Trophoblast cell (in vitro differentiated cells and primary cell): ENCODE measurements at regions not wholly inside any gene's neighbourhood (a gene's known extent, or its start where the extent isn't known, plus 50 kb on each side); places are given as distances from the start of the nearest gene placed in this dataset.

ENCODE experiments used
- DNase-seq, 2 donors: peaks; one replicate each; pipeline ENCODE4 v3.0.0-alpha.2; 2016
- H2AFZ ChIP-seq: 2 replicates; pipeline ENCODE4 v1.6.1; 2013; ENCODE audit warnings: low read length, moderate library complexity, mild to moderate bottlenecking; ENCODE audit not compliant: insufficient read depth, poor library complexity
- H2AK5ac ChIP-seq: 2 replicates; pipeline ENCODE4 v1.6.1; 2013; ENCODE audit warnings: mild to moderate bottlenecking, low read length
- H2BK120ac ChIP-seq: 2 replicates; pipeline ENCODE4 v1.6.1; 2013; ENCODE audit warnings: low read length, mild to moderate bottlenecking, moderate library complexity; ENCODE audit not compliant: insufficient read depth, poor library complexity
- H2BK12ac ChIP-seq: 2 replicates; pipeline ENCODE4 v1.6.1; 2013; ENCODE audit warnings: mild to moderate bottlenecking, low read length, moderate library complexity
- H2BK5ac ChIP-seq: 2 replicates; pipeline ENCODE4 v1.6.1; 2013; ENCODE audit warnings: low read length, low read depth, moderate library complexity, mild to moderate bottlenecking; ENCODE audit not compliant: poor library complexity
- H3K14ac ChIP-seq: 2 replicates; pipeline ENCODE4 v1.6.1; 2013; ENCODE audit warnings: mild to moderate bottlenecking, low read length
- H3K18ac ChIP-seq: 2 replicates; pipeline ENCODE4 v1.6.1; 2013; ENCODE audit warnings: mild to moderate bottlenecking, low read length
- H3K23ac ChIP-seq: 2 replicates; pipeline ENCODE4 v1.6.1; 2013; ENCODE audit warnings: low read length
- H3K27ac ChIP-seq: 2 replicates; pipeline ENCODE4 v1.5.1; 2013; ENCODE audit warnings: low read depth, mild to moderate bottlenecking, inconsistent platforms, low read length, moderate library complexity
- H3K27me3 ChIP-seq: 2 replicates; pipeline ENCODE4 v1.6.1; 2013; ENCODE audit warnings: inconsistent platforms, mild to moderate bottlenecking, low read length, moderate library complexity; ENCODE audit not compliant: insufficient read depth
- H3K36me3 ChIP-seq, 2 experiments: 1 replicate in 1 of 2; 2 replicates in 1 of 2; pipeline ENCODE4 v1.6.1; 2013; ENCODE audit warnings: low read length in 2 of 2, mild to moderate bottlenecking in 2 of 2, moderate library complexity in 1 of 2; ENCODE audit not compliant: insufficient read depth in 2 of 2, control insufficient read depth in 1 of 2
- H3K4ac ChIP-seq: 2 replicates; pipeline ENCODE4 v1.6.1; 2013; ENCODE audit warnings: low read depth, mild to moderate bottlenecking, low read length, moderate library complexity
- H3K4me1 ChIP-seq, 2 experiments: 1 replicate in 1 of 2; 2 replicates in 1 of 2; pipeline ENCODE4 v1.6.1; 2013; ENCODE audit warnings: low read length in 2 of 2, mild to moderate bottlenecking in 2 of 2, moderate library complexity in 1 of 2; ENCODE audit not compliant: insufficient read depth in 2 of 2, control insufficient read depth in 1 of 2
- H3K4me2 ChIP-seq: 2 replicates; pipeline ENCODE4 v1.6.1; 2013; ENCODE audit warnings: inconsistent platforms, mild to moderate bottlenecking, low read length, moderate library complexity
- H3K4me3 ChIP-seq: 2 replicates; pipeline ENCODE4 v1.5.1; 2013; ENCODE audit warnings: mild to moderate bottlenecking, low read depth, low read length, inconsistent platforms
- H3K79me1 ChIP-seq: one replicate; pipeline ENCODE4 v1.6.1; 2013; ENCODE audit warnings: low read length
- H3K79me2 ChIP-seq: 2 replicates; pipeline ENCODE4 v1.6.1; 2013; ENCODE audit warnings: low read length, mild to moderate bottlenecking; ENCODE audit not compliant: control insufficient read depth, insufficient read depth, poor library complexity
- H3K9ac ChIP-seq: 2 replicates; pipeline ENCODE4 v1.6.1; 2013; ENCODE audit warnings: mild to moderate bottlenecking, low read length
- H3K9me3 ChIP-seq: 2 replicates; pipeline ENCODE4 v1.6.1; 2013; ENCODE audit warnings: low read depth, mild to moderate bottlenecking, control low read depth, inconsistent platforms, low read length; ENCODE audit not compliant: insufficient read depth
- H4K12ac ChIP-seq: 2 replicates; pipeline ENCODE4 v1.6.1; 2013; ENCODE audit warnings: low read depth, mild to moderate bottlenecking, low read length, moderate library complexity
- H4K8ac ChIP-seq: 2 replicates; pipeline ENCODE4 v1.6.1; 2013; ENCODE audit warnings: low read depth, mild to moderate bottlenecking, low read length, moderate library complexity
- H4K91ac ChIP-seq: one replicate; pipeline ENCODE4 v1.6.1; 2013; ENCODE audit warnings: low read depth, mild to moderate bottlenecking, low read length, moderate library complexity
- WGBS: extraction: QIAGEN DNeasy Blood & Tissue Kit; methylation state at CpG from one replicate; pipeline ENCODE4 v1.1.7; 2013; ENCODE audit warnings: missing lambda C conversion rate; ENCODE audit not compliant: insufficient read length, insufficient coverage; ENCODE audit errors: extremely low coverage; 5-methylcytosine and 5-hydroxymethylcytosine counted together

DNA sequence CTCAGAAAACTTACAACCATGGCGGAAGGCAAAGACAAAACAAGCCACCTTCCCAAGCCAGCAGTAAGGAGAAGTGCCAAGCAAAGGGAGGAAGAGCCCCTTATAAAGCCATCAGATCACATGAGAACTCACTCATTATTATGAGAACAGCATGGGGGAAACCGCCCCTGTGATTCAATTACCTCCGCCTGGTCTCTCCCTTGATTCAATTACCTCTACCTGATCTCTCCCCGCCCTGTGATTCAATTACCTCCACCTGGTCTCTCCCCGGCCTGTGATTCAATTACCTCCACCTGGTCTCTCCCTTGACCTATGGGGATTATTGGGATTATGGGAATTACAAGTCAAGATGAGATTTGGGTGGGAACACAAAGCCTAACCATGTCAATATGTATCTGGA, 467.3 kb upstream of the FTMT start:
- H2AK5ac ChIP-seq = no peak overlapping the region
- no peak overlapping the region for H2BK120ac ChIP-seq

GRCh38 chr5:121386334-121386733, 465.3 kb upstream of the FTMT start:
- H3K9ac ChIP-seq = no peak overlapping the region
- no peaks in the 10 kb centered on the region for H3K36me3 ChIP-seq
- H2BK120ac ChIP-seq = no peak overlapping the region
- H3K4ac ChIP-seq = no peak overlapping the region
- no peaks in the 10 kb centered on the region for H3K79me1 ChIP-seq
- no peak overlapping the region for H3K18ac ChIP-seq
- H3K23ac ChIP-seq = no peak overlapping the region
- no peaks in the 10 kb centered on the region for H3K9me3 ChIP-seq
- no peak overlapping the region for H3K4me3 ChIP-seq
- no peak for DNase-seq
- H4K8ac ChIP-seq = no peak overlapping the region
- no peak overlapping the region for H3K27ac ChIP-seq
- H2BK12ac ChIP-seq = no peak overlapping the region
- no peak overlapping the region for H2AK5ac ChIP-seq
- no peak overlapping the region for H4K12ac ChIP-seq
- H3K79me2 ChIP-seq = no peaks in the 10 kb centered on the region
- no peak overlapping the region for H3K4me2 ChIP-seq
- no peak overlapping the region for H4K91ac ChIP-seq
- H3K14ac ChIP-seq = no peak overlapping the region
- H2AFZ ChIP-seq = no peak overlapping the region
- no CpG with 5 or more reads among the region's 2 CpGs for WGBS
- H3K27me3 ChIP-seq = no peaks in the 10 kb centered on the region
- no peaks in the 10 kb centered on the region for H3K4me1 ChIP-seq
- no peak overlapping the region for H2BK5ac ChIP-seq

More for the DNA sequence above, 467.3 kb upstream of the FTMT start:
- no peak overlapping the region for H3K14ac ChIP-seq
- no peak overlapping the region for H3K4me3 ChIP-seq
- no peak overlapping the region for H4K8ac ChIP-seq
- H3K36me3 ChIP-seq = no peaks in the 10 kb centered on the region
- H3K4me2 ChIP-seq = no peak overlapping the region
- no peaks in the 10 kb centered on the region for H3K79me1 ChIP-seq
- no peak overlapping the region for H3K23ac ChIP-seq
- no peak overlapping the region for H2AFZ ChIP-seq
- no peak overlapping the region for H4K91ac ChIP-seq
- H4K12ac ChIP-seq = no peak overlapping the region
- no peaks in the 10 kb centered on the region for H3K9me3 ChIP-seq
- no peak overlapping the region for H2BK5ac ChIP-seq
- no peaks in the 10 kb centered on the region for H3K27me3 ChIP-seq
- H3K79me2 ChIP-seq = no peaks in the 10 kb centered on the region
- H3K4me1 ChIP-seq = no peaks in the 10 kb centered on the region
- H3K9ac ChIP-seq = no peak overlapping the region
- H3K4ac ChIP-seq = no peak overlapping the region
- H3K18ac ChIP-seq = no peak overlapping the region
- H2BK12ac ChIP-seq = no peak overlapping the region
- WGBS = no CpG with 5 or more reads among the region's 5 CpGs
- no peak overlapping the region for H3K27ac ChIP-seq
- DNase-seq = no peak

DNA sequence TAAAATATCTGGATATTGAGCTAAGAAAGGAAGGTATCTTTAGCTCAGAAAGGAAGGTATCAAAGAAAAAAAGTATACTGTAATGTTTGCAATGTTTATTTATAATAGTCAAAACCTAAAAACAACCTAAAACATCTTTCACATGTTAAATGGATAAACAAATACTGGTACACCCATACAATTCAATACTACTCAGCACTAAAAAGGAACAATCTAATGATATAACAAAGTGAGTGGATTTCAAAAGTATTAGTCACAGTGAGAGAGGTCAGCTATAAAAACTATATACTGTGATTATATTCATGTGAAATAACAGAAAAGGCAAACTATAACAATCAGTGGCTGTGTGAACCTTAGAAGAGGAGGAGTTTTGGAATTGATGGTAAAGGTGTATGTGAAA, 455.0 kb upstream of the FTMT start:
- Histone ChIP-seq H3K79me2 (no peaks in the 10 kb centered on the region), H4K12ac (no peak overlapping the region), H3K27ac (no peak overlapping the region), H4K91ac (no peak overlapping the region), H2BK120ac (no peak overlapping the region), H2BK5ac (no peak overlapping the region), H3K9me3 (no peaks in the 10 kb centered on the region), H3K23ac (no peak overlapping the region), H2AK5ac (no peak overlapping the region), H2AFZ (no peak overlapping the region), H3K18ac (no peak overlapping the region), H2BK12ac (no peak overlapping the region), H3K27me3 (no peaks in the 10 kb centered on the region), H3K79me1 (no peaks in the 10 kb centered on the region), H3K9ac (no peak overlapping the region), H3K4me3 (no peak overlapping the region), H3K14ac (no peak overlapping the region), H3K4me1 (no peaks in the 10 kb centered on the region), H4K8ac (no peak overlapping the region), H3K36me3 (no peaks in the 10 kb centered on the region), H3K4me2 (no peak overlapping the region), H3K4ac (no peak overlapping the region)
- no peak for DNase-seq

- H3K4me2 ChIP-seq = no peak overlapping the region
- WGBS = no CpG with 5 or more reads among the region's 1 CpG
Observed at GRCh38 chr5:121399879-121400278, 451.8 kb upstream of the FTMT start.

More at GRCh38 chr5:121399879-121400278, 451.8 kb upstream of the FTMT start:
- no peak overlapping the region for H3K18ac ChIP-seq
- no peak for DNase-seq
- H3K9ac ChIP-seq = no peak overlapping the region
- H3K14ac ChIP-seq = no peak overlapping the region
- H2BK120ac ChIP-seq = no peak overlapping the region
- H3K4ac ChIP-seq = no peak overlapping the region
- no peak overlapping the region for H4K8ac ChIP-seq
- H4K12ac ChIP-seq = no peak overlapping the region
- no peak overlapping the region for H2BK12ac ChIP-seq
- H3K4me1 ChIP-seq = no peaks in the 10 kb centered on the region
- no peak overlapping the region for H2BK5ac ChIP-seq
- no peak overlapping the region for H3K23ac ChIP-seq
- H2AK5ac ChIP-seq = no peak overlapping the region
- H4K91ac ChIP-seq = no peak overlapping the region
- H3K36me3 ChIP-seq = no peaks in the 10 kb centered on the region
- no peaks in the 10 kb centered on the region for H3K79me1 ChIP-seq
- no peak overlapping the region for H3K27ac ChIP-seq
- no peak overlapping the region for H3K4me3 ChIP-seq
- H3K79me2 ChIP-seq = no peaks in the 10 kb centered on the region
- no peaks in the 10 kb centered on the region for H3K9me3 ChIP-seq
- no peak overlapping the region for H2AFZ ChIP-seq
- no peaks in the 10 kb centered on the region for H3K27me3 ChIP-seq
